CD4-positive, alpha-beta T cell (primary cell): ENCODE measurements at regions not wholly inside any gene's neighbourhood (a gene's known extent, or its start where the extent isn't known, plus 50 kb on each side); places are given as distances from the start of the nearest gene placed in this dataset.

ENCODE experiments used
- ATAC-seq: fragments of 200-7000 bp; cut with Tn5 transposase; one replicate; pipeline ENCODE4 v1.10.0; 2022; ENCODE audit warnings: mild to moderate bottlenecking; ENCODE audit not compliant: poor library complexity
- CTCF ChIA-PET: fragments of 350-600 bp; sonication (Branson Sonifier 250); formaldehyde crosslinking; loops from one replicate; lab custom pipeline; 2021; ENCODE audit warnings: antibody characterized with exemption, inconsistent platforms; lab: Charles Lee
- POLR2A ChIA-PET: fragments of 350-600 bp; sonication (Branson Sonifier 250); formaldehyde crosslinking; loops from one replicate; lab custom pipeline; 2021; ENCODE audit warnings: antibody characterized with exemption, inconsistent platforms; lab: Charles Lee
- DNase-seq, 14 experiments: peaks; one replicate each; pipeline ENCODE4 v3.0.0-alpha.2; 2013 to 2020; ENCODE audit warnings: mixed read lengths in 2 of 14
- H3K27ac ChIP-seq, 2 donors: one replicate each; pipeline versions ENCODE4 v1.5.1 to v1.7.0; 2013; ENCODE audit warnings: low read length in 2 of 2, low read depth in 1 of 2, mild to moderate bottlenecking in 1 of 2
- H3K27me3 ChIP-seq, 2 experiments: 1 replicate in 1 of 2; 2 replicates in 1 of 2; pipeline versions ENCODE4 v1.6.1 to v1.7.0; 2013; ENCODE audit warnings: low read length in 2 of 2, control low read depth in 1 of 2, mild to moderate bottlenecking in 1 of 2, moderate library complexity in 1 of 2; ENCODE audit not compliant: insufficient read depth in 2 of 2, control insufficient read depth in 1 of 2
- H3K36me3 ChIP-seq: one replicate; pipeline ENCODE4 v1.6.1; 2013; ENCODE audit warnings: low read length, control low read depth; ENCODE audit not compliant: insufficient read depth
- H3K4me1 ChIP-seq: one replicate; pipeline ENCODE4 v1.6.1; 2013; ENCODE audit warnings: low read length, control low read depth; ENCODE audit not compliant: insufficient read depth
- H3K4me3 ChIP-seq: one replicate; pipeline ENCODE4 v1.5.1; 2013; ENCODE audit warnings: mild to moderate bottlenecking, low read length, moderate library complexity
- H3K9me3 ChIP-seq, 2 experiments: 1 replicate in 1 of 2; 2 replicates in 1 of 2; pipeline versions ENCODE4 v1.6.1 to v1.7.0; 2013; ENCODE audit warnings: low read length in 2 of 2, mild to moderate bottlenecking in 2 of 2, control low read depth in 1 of 2, moderate library complexity in 1 of 2; ENCODE audit not compliant: control insufficient read depth in 1 of 2, insufficient read depth in 1 of 2
- H3K27ac Mint-ChIP-seq: one replicate; pipeline ENCODE4 v1.8.0; 2020; ENCODE audit warnings: mixed read lengths
- H3K27me3 Mint-ChIP-seq: one replicate; pipeline ENCODE4 v1.8.0; 2021; ENCODE audit warnings: mixed read lengths
- H3K36me3 Mint-ChIP-seq: one replicate; pipeline ENCODE4 v1.8.0; 2021; ENCODE audit warnings: low read depth, mixed read lengths
- H3K4me1 Mint-ChIP-seq: one replicate; pipeline ENCODE4 v1.8.0; 2021; ENCODE audit warnings: low read depth, mixed read lengths
- H3K4me3 Mint-ChIP-seq: one replicate; pipeline ENCODE4 v1.8.0; 2020; ENCODE audit warnings: mild to moderate bottlenecking, mixed read lengths
- H3K9me3 Mint-ChIP-seq: one replicate; pipeline ENCODE4 v1.8.0; 2020; ENCODE audit warnings: mixed read lengths
- intact Hi-C, 2 experiments: fragments of 100-400 bp; cut with DNase I in 1 of 2; cut with micrococcal nuclease in 1 of 2; formaldehyde crosslinking; loops; one replicate each; pipeline versions ENCODE4 v1.15.1 to v1.9.0; 2023 to 2025; cut with DNase I, micrococcal nuclease
- TF ChIP-seq, protein P1 (sequence below): fragments of 200-600 bp; IDR thresholded peaks from one replicate; pipeline ENCODE4 v1.8.0; 2022; ENCODE audit warnings: antibody characterized with exemption, mild to moderate bottlenecking

DNA sequence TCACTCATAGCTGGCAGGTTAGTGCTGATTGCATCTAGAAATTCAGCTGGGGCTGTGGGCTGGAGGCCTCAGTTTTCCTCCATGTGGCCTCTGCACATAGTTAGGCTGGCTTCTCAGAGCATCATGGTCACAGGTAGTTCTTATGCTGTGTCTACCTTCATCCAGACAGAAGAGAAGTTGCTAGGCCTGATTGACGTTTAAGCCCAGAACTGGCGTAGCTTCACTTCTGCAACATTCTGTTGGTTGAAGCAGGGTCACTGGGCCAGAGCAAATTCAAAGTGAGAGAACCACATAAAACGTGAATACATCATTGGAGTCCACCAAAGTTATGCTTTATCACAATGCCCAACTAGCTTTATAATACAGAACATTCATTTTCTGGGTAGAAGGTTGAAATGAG lies 116.0 kb downstream of the SPP2 start:
- Mint-ChIP-seq H3K36me3 (no peaks in the 10 kb centered on the region), H3K27ac (no peak overlapping the region), H3K4me3 (no peak overlapping the region), H3K9me3 (no peaks in the 10 kb centered on the region), H3K27me3 (no peaks in the 10 kb centered on the region), H3K4me1 (peaks cover 36% of the 10 kb centered on the region)
- Histone ChIP-seq H3K4me3 (no peak overlapping the region), H3K27me3 (no peaks in the 10 kb centered on the region), H3K4me1 (peaks cover 14% of the 10 kb centered on the region), H3K36me3 (no peaks in the 10 kb centered on the region), H3K9me3 (no peaks in the 10 kb centered on the region), H3K27ac (no peak overlapping the region)
- TF ChIP-seq, protein P1, sequence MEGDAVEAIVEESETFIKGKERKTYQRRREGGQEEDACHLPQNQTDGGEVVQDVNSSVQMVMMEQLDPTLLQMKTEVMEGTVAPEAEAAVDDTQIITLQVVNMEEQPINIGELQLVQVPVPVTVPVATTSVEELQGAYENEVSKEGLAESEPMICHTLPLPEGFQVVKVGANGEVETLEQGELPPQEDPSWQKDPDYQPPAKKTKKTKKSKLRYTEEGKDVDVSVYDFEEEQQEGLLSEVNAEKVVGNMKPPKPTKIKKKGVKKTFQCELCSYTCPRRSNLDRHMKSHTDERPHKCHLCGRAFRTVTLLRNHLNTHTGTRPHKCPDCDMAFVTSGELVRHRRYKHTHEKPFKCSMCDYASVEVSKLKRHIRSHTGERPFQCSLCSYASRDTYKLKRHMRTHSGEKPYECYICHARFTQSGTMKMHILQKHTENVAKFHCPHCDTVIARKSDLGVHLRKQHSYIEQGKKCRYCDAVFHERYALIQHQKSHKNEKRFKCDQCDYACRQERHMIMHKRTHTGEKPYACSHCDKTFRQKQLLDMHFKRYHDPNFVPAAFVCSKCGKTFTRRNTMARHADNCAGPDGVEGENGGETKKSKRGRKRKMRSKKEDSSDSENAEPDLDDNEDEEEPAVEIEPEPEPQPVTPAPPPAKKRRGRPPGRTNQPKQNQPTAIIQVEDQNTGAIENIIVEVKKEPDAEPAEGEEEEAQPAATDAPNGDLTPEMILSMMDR, result no peak
- intact Hi-C loops, result no loop called here
- POLR2A ChIA-PET, result no interaction called here
- CTCF ChIA-PET, result interaction anchor here (0.9 kb wide), 1 partner anchor 51 kb away, joined by 3 read pairs; no protein-coding TSS in a partner anchor
- DNase-seq (no peak), ATAC-seq (no peak)

DNA sequence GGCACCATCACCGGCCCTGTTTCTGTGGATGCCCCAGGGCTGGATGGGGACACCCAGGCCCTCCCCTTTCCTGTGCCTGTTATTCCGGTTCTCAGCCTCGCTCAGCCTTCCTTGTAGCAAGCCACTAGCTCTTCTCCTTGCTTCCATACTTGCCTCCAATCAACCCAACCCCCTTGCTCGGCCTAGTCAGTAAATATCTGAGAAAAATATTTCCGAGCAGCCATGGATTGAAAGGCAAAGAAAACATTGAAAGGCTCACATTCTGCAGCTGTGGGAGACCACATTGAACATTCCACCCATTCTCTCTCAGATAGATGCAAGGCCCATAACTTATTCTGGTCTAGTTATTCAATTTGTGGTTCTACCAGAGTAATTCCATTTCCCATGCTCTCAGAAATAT lies 114.9 kb downstream of the SPP2 start:
- Mint-ChIP-seq H3K4me3 (no peak overlapping the region), H3K9me3 (no peaks in the 10 kb centered on the region), H3K36me3 (no peaks in the 10 kb centered on the region), H3K4me1 (peaks cover 36% of the 10 kb centered on the region), H3K27me3 (no peaks in the 10 kb centered on the region), H3K27ac (no peak overlapping the region)
- Histone ChIP-seq H3K27ac (no peak overlapping the region), H3K4me1 (peaks cover 14% of the 10 kb centered on the region), H3K36me3 (no peaks in the 10 kb centered on the region), H3K4me3 (no peak overlapping the region), H3K9me3 (no peaks in the 10 kb centered on the region), H3K27me3 (no peaks in the 10 kb centered on the region)
- TF ChIP-seq, protein P1, result no peak
- CTCF ChIA-PET, result no interaction called here
- no peak for ATAC-seq
- DNase-seq, result no peak
- POLR2A ChIA-PET, result interaction anchor here (1.4 kb wide), 1 partner anchor 9 kb away, joined by 3 read pairs; no protein-coding TSS in a partner anchor
- intact Hi-C loops, result no loop called here

DNA sequence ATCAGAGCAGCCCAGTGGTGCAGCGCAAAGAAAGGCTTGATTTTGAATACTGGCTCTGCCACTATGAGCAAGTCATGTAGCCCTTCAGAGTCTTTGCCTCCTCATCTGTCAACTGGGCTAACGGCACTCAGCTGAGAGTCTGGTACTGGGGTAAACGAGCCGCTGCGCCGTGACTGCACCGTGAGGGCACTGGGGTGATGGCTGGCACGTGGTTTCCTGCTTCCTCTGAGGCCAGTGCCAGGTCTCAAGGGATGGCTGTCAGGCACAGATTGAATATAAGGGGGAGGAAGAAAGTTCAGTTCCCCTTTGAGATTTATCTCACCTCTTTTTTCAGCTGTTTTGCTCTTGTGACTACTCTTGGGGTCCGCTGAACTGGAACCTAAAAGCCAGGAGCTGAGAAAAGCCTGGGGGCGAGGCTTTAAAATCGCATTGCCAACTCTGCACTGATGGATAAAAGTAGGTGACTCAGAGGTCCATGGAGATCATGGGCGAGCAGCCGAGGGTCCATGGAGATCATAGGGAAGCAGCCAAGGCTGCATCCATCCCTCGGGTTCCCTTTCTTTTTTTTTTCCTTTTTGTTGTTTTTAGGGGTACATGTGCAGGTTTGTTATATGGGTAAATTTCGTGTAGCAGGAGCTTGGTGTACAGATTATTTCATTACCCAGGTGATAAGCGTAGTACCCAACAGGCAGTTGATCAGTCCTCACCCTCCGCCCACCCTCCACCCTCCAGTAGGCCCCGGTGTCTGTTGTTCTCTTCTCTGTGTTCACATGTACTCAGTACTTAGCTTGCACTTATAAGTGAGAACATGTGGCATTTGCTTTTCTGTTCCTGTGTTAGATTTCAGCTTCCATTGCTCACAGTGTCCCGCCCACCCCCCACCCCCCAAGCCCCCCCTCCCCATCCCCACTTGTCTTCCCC lies 114.3 kb downstream of the SPP2 start:
- Mint-ChIP-seq H3K27me3 (no peaks in the 10 kb centered on the region), H3K4me3 (peak overlapping the region; percentile 37)
- POLR2A ChIA-PET, result interaction anchor here (1.2 to 1.4 kb wide), 3 partner anchors 9 to 333 kb away, joined by 3 to 4 read pairs (median 3); no protein-coding TSS in a partner anchor

More for the DNA sequence above, 114.3 kb downstream of the SPP2 start:
- CTCF ChIA-PET, result no interaction called here
- Histone ChIP-seq H3K27ac (no peak overlapping the region), H3K4me1 (peaks cover 14% of the 10 kb centered on the region), H3K27me3 (no peaks in the 10 kb centered on the region), H3K9me3 (no peaks in the 10 kb centered on the region), H3K36me3 (no peaks in the 10 kb centered on the region), H3K4me3 (no peak overlapping the region)
- Mint-ChIP-seq H3K27ac (peak overlapping the region; percentile 22), H3K4me1 (peaks cover 36% of the 10 kb centered on the region), H3K9me3 (no peaks in the 10 kb centered on the region), H3K36me3 (no peaks in the 10 kb centered on the region)
- TF ChIP-seq, protein P1, result no peak
- ATAC-seq, result peak; percentile 93
- intact Hi-C loops, result no loop called here
- DNase-seq, result peak; percentile 31 to 77 (median 54)
